Dermis blood vessel endothelial cell (primary cell): ENCODE measurements at regions not wholly inside any gene's neighbourhood (a gene's known extent, or its start where the extent isn't known, plus 50 kb on each side); places are given as distances from the start of the nearest gene placed in this dataset.

Source experiments
- DNase-seq: peaks from one replicate; pipeline ENCODE4 v3.0.0; 2010

DNA sequence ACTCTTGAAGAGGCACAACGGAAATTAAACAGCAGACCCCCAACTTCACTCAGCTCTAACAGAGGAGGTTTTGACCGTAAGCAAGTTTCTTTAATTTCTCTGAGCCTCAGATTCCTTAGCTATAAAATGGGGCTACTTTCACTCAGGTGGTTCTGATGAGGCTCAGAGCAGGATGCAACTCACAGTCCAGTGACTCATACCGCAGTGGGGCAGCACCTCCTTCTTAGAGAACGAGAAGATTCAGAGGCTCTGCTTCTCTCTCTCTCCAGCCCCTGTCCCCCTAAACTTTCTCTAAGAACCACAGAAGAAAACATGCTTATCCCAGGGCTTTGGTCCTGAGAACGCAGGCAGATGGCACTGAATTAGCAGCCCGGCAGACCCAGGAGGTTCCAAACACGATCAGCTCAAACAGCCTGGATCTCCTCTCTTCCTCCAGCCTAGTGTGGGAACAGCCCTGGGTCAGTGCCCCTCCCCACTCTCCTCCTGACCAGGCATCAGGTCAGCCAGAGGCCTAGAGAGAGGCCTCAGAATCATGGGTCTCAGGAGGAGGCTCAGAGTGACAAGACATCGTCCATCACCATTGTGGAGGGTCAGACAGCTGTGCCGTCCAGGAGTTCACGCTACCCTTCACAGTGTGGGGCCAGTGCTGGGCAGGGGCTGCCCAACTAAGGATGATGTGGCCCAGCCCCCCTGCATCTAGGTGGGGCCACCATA, 433.0 kb downstream of the PTPRU start:
- DNase-seq = no peak

- DNase-seq = no peak
These were observed 432.3 kb downstream of the PTPRU start for GRCh38 chr1:29668551-29669157.

- DNase-seq = no peak
These were observed 431.6 kb downstream of the PTPRU start for GRCh38 chr1:29667951-29668350.

GRCh38 chr1:29664711-29665110, 428.4 kb downstream of the PTPRU start:
- DNase-seq = no peak

GRCh38 chr1:29658688-29659087, 422.4 kb downstream of the PTPRU start:
- no peak for DNase-seq

GRCh38 chr1:29657816-29658215, 421.5 kb downstream of the PTPRU start:
- no peak for DNase-seq

DNA sequence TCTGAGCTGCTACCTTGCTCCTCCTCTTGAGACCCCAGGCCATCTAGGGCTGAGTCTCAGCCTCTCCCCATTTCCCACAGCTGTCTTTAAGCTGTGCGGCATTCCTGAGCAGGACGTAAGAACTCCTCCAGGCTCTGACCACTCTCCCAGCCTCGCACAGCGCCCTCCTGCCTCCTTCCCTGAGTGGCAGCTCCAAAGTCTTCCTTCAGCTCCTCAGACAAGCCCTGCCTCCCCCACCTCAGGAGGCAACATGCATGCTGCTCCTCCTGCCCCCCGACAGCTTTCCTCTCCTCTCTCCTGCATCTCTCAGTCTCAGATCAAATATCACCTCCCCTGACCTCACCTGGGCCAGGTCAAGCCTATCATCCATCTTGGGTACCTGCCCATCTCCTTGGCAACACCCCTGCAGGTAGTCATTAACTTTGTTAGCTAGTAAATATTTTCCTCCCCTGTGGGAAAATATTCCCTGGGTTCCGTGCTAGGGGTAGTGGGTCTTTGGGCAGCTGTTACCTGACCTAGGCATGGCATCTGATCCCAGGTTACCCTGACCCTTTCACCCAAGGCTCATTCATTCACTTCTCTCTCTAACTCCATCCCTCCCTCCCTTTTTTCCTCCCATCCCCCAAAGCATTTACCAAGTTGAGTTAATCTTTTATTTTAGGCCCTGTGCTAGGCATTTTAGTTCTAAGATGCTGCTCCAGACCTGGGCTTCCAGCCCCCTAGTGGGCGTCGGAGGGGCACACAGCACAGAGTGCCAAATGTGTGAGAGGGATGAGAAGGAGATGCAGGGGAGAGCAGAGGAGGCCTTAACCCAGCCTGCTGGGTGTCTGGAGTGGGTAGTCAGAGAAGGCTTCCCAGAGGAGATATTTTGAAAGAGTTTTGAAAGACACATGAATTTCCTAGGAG, 419.9 kb downstream of the PTPRU start:
- peak; percentile 38 for DNase-seq

- no peak for DNase-seq
These were observed 418.8 kb downstream of the PTPRU start for GRCh38 chr1:29655145-29655544.

GRCh38 chr1:29653886-29654450, 417.6 kb downstream of the PTPRU start:
- DNase-seq = no peak

- no peak for DNase-seq
These were observed 416.9 kb downstream of the PTPRU start for GRCh38 chr1:29653034-29653810.

GRCh38 chr1:29651684-29652665, 415.7 kb downstream of the PTPRU start:
- DNase-seq = no peak

- DNase-seq = no peak
These were observed 414.9 kb downstream of the PTPRU start for GRCh38 chr1:29651246-29651645.

- no peak for DNase-seq
These were observed 414.2 kb downstream of the PTPRU start for GRCh38 chr1:29650476-29650875.

GRCh38 chr1:29650041-29650400, 413.7 kb downstream of the PTPRU start:
- no peak for DNase-seq

- DNase-seq = no peak
These were observed 413.1 kb downstream of the PTPRU start for GRCh38 chr1:29649189-29650040.

- DNase-seq = no peak
These were observed 412.5 kb downstream of the PTPRU start for GRCh38 chr1:29648798-29649188.

- DNase-seq = no peak
These were observed 411.7 kb downstream of the PTPRU start for GRCh38 chr1:29648026-29648425.

DNA sequence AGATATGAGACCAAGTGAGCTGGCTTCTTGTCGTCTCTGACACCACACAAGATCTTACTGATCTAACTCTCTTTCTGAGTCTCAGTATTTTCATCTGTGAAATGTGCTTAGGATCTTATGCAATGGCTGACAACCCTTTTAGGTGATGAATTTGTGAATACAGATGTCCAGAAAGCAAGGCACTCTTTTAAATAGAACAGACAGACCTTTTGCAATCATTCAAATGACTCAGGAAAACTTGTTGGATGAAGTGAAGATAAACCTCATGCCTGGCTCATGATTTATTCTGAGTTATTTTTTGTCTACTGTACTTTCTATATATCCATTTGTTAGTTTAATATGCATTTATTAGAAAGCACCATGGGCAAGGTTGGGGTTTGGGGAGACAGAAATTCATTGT, 411.3 kb downstream of the PTPRU start:
- no peak for DNase-seq

DNA sequence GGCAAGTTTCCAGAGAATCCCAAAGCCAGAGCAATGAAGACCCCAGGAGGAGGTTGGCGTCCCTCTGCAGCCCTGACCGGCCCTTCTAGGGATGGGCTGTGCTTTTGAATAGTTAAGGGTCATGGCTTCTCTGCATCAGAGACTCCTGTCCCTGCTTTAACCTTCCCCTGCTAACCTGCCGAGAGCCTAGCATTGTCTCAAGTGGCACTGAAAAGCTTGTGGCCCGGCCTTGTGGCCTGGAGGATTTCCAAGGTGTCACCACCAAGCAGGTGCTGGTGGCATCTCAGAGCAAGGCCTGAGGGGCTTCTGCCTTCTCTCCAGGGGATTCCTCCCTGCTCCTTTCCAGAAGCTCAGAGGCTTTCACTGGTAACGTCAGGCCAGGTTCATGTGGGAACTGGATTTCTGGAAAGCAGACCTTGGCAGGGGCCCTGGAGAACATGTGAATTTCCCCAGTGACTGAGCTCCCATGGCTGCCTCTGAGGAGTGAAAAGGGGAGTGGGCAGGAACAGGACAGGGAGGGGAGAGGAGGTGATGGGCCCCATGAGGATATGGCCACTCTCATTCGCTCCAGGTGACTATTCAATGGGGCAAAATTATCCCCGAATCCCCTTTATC, 409.9 kb downstream of the PTPRU start:
- no peak for DNase-seq

DNA sequence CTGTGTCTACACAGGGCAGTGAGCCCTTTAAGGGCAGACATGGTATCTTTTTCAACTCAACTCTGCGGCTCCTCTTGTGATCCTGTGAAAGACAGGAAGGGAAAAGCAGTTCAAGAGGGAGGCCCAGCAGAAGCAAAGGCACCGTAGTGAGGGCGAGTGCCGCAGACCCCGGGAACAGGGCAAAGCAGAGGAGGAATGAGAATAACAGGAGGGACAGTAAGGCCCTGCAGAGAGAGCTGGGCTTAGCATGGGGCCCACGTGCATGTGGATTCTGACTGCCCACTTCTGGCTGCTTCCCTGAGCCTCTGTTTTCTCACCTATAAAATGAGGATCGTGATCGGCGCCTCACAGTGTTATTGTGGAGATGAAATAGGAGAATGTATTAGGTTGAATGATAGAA, 409.3 kb downstream of the PTPRU start:
- no peak for DNase-seq
